ENCODE measurements at regions not wholly inside any gene's neighbourhood (a gene's known extent, or its start where the extent isn't known, plus 50 kb on each side); places are given as distances from the start of the nearest gene placed in this dataset.
"Not testable (repeated sequence)": the region's sequence is repeated elsewhere in the genome, so short reads cannot be mapped to it uniquely, and the experiment has no call there.

DNA sequence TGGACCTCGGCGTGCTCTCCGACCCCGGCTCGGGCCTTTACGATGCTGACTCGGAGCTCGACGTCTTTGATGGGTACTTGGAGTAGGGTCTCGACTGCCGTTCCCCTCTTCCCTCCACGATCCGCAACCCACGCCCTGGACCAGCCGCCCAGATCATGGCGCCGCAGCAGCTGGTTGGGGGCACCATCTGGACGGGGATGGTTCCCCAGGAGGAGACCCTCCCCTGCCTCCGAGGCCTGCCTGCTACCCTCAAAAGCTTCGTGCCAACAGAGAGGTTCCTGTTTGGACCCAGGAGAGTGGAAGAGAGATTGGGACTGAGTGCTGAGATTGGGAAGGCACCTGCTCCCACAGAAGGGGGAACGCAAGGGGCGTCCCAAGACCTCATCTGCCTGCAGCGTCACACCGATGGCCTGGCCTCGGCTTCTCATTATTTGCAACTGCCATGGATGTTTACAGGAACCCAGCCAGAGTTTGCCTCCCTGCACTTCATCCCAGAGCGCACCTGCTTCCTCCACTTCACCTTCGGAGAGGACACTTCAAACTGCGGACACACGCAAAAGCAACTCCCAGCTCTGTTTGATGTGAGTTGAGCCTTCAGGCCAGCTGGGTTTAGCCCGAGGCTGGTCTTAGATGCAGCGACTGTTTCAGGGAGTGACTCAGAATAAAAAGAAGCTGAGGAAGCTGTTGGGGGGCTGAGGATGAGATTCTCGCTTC lies 58.9 kb downstream of the GOLGA6L7 start:
- CTCF ChIA-PET; H3K9me1 ChIP-seq (replicated peaks; ENCODE audit: control insufficient read depth, extremely low read depth, insufficient read depth, low read length); POLR2A ChIA-PET; H3K4me1 ChIP-seq (ENCODE audit: control insufficient read depth, extremely low read depth, insufficient read depth, low read length); H2AFZ ChIP-seq (ENCODE audit: low read depth, low read length); dilution Hi-C loops (cut with MboI; ENCODE audit: extremely low pct_ligation_motif_present, low sequenced_read_pairs); BruUV-seq (replicated peaks); FAIRE-seq; H4K20me1 ChIP-seq (replicated peaks; ENCODE audit: control insufficient read depth, extremely low read depth, insufficient read depth, low read length); H3K27me3 ChIP-seq (ENCODE audit: control insufficient read depth in 2 of 2, insufficient read depth in 2 of 2, low read length in 2 of 2); H3K4me2 ChIP-seq (ENCODE audit: insufficient read depth, low read length); H3K9ac ChIP-seq (replicated peaks; ENCODE audit: extremely low read depth, insufficient read depth, low read length); H3K36me3 ChIP-seq (ENCODE audit: control insufficient read depth in 2 of 2, extremely low read depth in 1 of 2, insufficient read depth in 2 of 2, low read length in 2 of 2); H3K79me2 ChIP-seq (ENCODE audit: control insufficient read depth, insufficient read depth, low read length); H3K27ac ChIP-seq (ENCODE audit: insufficient read depth, low read depth, low read length); H3K9me3 ChIP-seq (replicated peaks; ENCODE audit: control insufficient read depth, insufficient read depth, low read length); H3K4me3 ChIP-seq (replicated peaks in 1 of 3; ENCODE audit: insufficient read depth in 1 of 3, low read depth in 1 of 3, low read length in 3 of 3): not testable (repeated sequence)
- peak; percentile 9 for DNase-seq (ENCODE audit: low read depth, low spot score)
- TF ChIP-seq CTCF (IDR thresholded peaks at IDR 0.05; ENCODE audit: extremely low read depth in 1 of 2, insufficient read depth in 1 of 2, low read depth in 1 of 2, low read length in 2 of 2), result peak in 1 of 2 donors; percentile 33
- intact Hi-C loops (cut with micrococcal nuclease), result loop anchor here (2.0 to 5.0 kb wide), 3 partner anchors 128 to 313 kb away; no protein-coding TSS in a partner anchor

GRCh38 chr15:28788649-28789400 lies 59.6 kb downstream of the GOLGA6L7 start:
- H3K27me3 ChIP-seq (ENCODE audit: control insufficient read depth in 2 of 2, insufficient read depth in 2 of 2, low read length in 2 of 2); H3K36me3 ChIP-seq (ENCODE audit: control insufficient read depth in 2 of 2, extremely low read depth in 1 of 2, insufficient read depth in 2 of 2, low read length in 2 of 2); H3K4me3 ChIP-seq (replicated peaks in 1 of 3; ENCODE audit: insufficient read depth in 1 of 3, low read depth in 1 of 3, low read length in 3 of 3); H3K4me2 ChIP-seq (ENCODE audit: insufficient read depth, low read length); H3K9me1 ChIP-seq (replicated peaks; ENCODE audit: control insufficient read depth, extremely low read depth, insufficient read depth, low read length); DNase-seq (ENCODE audit: low read depth, low spot score); H3K9me3 ChIP-seq (replicated peaks; ENCODE audit: control insufficient read depth, insufficient read depth, low read length); H3K4me1 ChIP-seq (ENCODE audit: control insufficient read depth, extremely low read depth, insufficient read depth, low read length); H3K9ac ChIP-seq (replicated peaks; ENCODE audit: extremely low read depth, insufficient read depth, low read length); FAIRE-seq; H4K20me1 ChIP-seq (replicated peaks; ENCODE audit: control insufficient read depth, extremely low read depth, insufficient read depth, low read length); BruUV-seq (replicated peaks); H3K27ac ChIP-seq (ENCODE audit: insufficient read depth, low read depth, low read length); dilution Hi-C loops (cut with MboI; ENCODE audit: extremely low pct_ligation_motif_present, low sequenced_read_pairs); H3K79me2 ChIP-seq (ENCODE audit: control insufficient read depth, insufficient read depth, low read length); POLR2A ChIA-PET; CTCF ChIA-PET: not testable (repeated sequence)
- intact Hi-C loops (cut with micrococcal nuclease), result loop anchor here (2.0 to 5.0 kb wide), 2 partner anchors 188 to 314 kb away; no protein-coding TSS in a partner anchor
- peak overlapping the region; percentile 45 for H2AFZ ChIP-seq (ENCODE audit: low read depth, low read length)

GRCh38 chr15:28788176-28788575 lies 60.3 kb downstream of the GOLGA6L7 start:
- not testable (repeated sequence) for H3K36me3 ChIP-seq (ENCODE audit: control insufficient read depth in 2 of 2, extremely low read depth in 1 of 2, insufficient read depth in 2 of 2, low read length in 2 of 2); BruUV-seq (replicated peaks)

More at GRCh38 chr15:28788176-28788575, 60.3 kb downstream of the GOLGA6L7 start:
- H3K4me2 ChIP-seq (ENCODE audit: insufficient read depth, low read length); H3K9me3 ChIP-seq (replicated peaks; ENCODE audit: control insufficient read depth, insufficient read depth, low read length); H3K9ac ChIP-seq (replicated peaks; ENCODE audit: extremely low read depth, insufficient read depth, low read length); H3K4me3 ChIP-seq (replicated peaks in 1 of 3; ENCODE audit: insufficient read depth in 1 of 3, low read depth in 1 of 3, low read length in 3 of 3); CTCF ChIA-PET; H3K27ac ChIP-seq (ENCODE audit: insufficient read depth, low read depth, low read length); H3K79me2 ChIP-seq (ENCODE audit: control insufficient read depth, insufficient read depth, low read length); H4K20me1 ChIP-seq (replicated peaks; ENCODE audit: control insufficient read depth, extremely low read depth, insufficient read depth, low read length); H2AFZ ChIP-seq (ENCODE audit: low read depth, low read length); DNase-seq (ENCODE audit: low read depth, low spot score); H3K27me3 ChIP-seq (ENCODE audit: control insufficient read depth in 2 of 2, insufficient read depth in 2 of 2, low read length in 2 of 2); POLR2A ChIA-PET; dilution Hi-C loops (cut with MboI; ENCODE audit: extremely low pct_ligation_motif_present, low sequenced_read_pairs); H3K9me1 ChIP-seq (replicated peaks; ENCODE audit: control insufficient read depth, extremely low read depth, insufficient read depth, low read length); H3K4me1 ChIP-seq (ENCODE audit: control insufficient read depth, extremely low read depth, insufficient read depth, low read length): not testable (repeated sequence)
- intact Hi-C loops (cut with micrococcal nuclease), result loop anchor here (2.0 to 5.0 kb wide), 2 partner anchors 189 to 315 kb away; no protein-coding TSS in a partner anchor
- FAIRE-seq, result peak; percentile 38
